ENCODE measurements at regions not wholly inside any gene's neighbourhood (a gene's known extent, or its start where the extent isn't known, plus 50 kb on each side); places are given as distances from the start of the nearest gene placed in this dataset.

GRCh38 chr4:148589182-148589581, 147.0 kb upstream of the NR3C2 start:
- no peak overlapping the region for H3K4me3 ChIP-seq
- in situ Hi-C loops (cut with MboI) = no loop called here
- no peaks in the 10 kb centered on the region for H3K79me2 ChIP-seq (ENCODE audit: control insufficient read depth, insufficient read depth, low read length)
- no peak for DNase-seq (ENCODE audit: low read depth, low spot score)
- H3K9me3 ChIP-seq (replicated peaks; ENCODE audit: control insufficient read depth, insufficient read depth, low read length) = no peaks in the 10 kb centered on the region
- H3K4me2 ChIP-seq (ENCODE audit: control insufficient read depth, insufficient read depth) = no peak overlapping the region
- ChIA-PET POLR2A (no interaction called here), SMC1A (ENCODE audit: uncharacterized antibody, unreplicated experiment) (no interaction called here), RAD21 (ENCODE audit: unreplicated experiment) (no interaction called here), CTCF (no interaction called here)
- H3K9ac ChIP-seq (ENCODE audit: control insufficient read depth, insufficient read depth, low read length) = no peak overlapping the region
- no peaks in the 10 kb centered on the region for H3K4me1 ChIP-seq (ENCODE audit: control insufficient read depth, insufficient read depth, low read length)
- H3K27me3 ChIP-seq (replicated peaks in 1 of 2; ENCODE audit: control insufficient read depth in 2 of 2, insufficient read depth in 2 of 2, low read length in 1 of 2) = no peaks in the 10 kb centered on the region
- no TSS peak for BruUV-seq (replicated peaks)
- no peaks in the 10 kb centered on the region for H3K36me3 ChIP-seq (ENCODE audit: control insufficient read depth in 2 of 2, insufficient read depth in 2 of 2, low read length in 1 of 2)
- ATAC-seq = no peak
- H3K27ac ChIP-seq (ENCODE audit: control insufficient read depth, insufficient read depth) = no peak overlapping the region
- TF ChIP-seq JUNB (IDR thresholded peaks at IDR 0.05) (no peak), GATAD2B (conservative IDR thresholded peaks at IDR 0.05; ENCODE audit: low read depth) (no peak), HDGF (IDR thresholded peaks at IDR 0.05) (no peak), IRF4 (IDR thresholded peaks at IDR 0.05; ENCODE audit: low read depth, low read length) (no peak), PKNOX1 (IDR thresholded peaks at IDR 0.05) (no peak), FOXM1 (IDR thresholded peaks at IDR 0.05; ENCODE audit: low read depth, low read length) (no peak), PRDM15 (CRISPR knock-in tag; IDR thresholded peaks at IDR 0.05) (no peak), SMC3 (IDR thresholded peaks at IDR 0.05; ENCODE audit: borderline replicate concordance, low read length) (no peak)
- WGBS (ENCODE audit: insufficient coverage, insufficient replicate concordance, low lambda C conversion rate, missing lambda C conversion rate) = 10% methylated on average over 4 of the region's 4 CpGs
- H2AFZ ChIP-seq (ENCODE audit: control insufficient read depth, low read depth, low read length) = no peak overlapping the region
- intact Hi-C loops (cut with micrococcal nuclease; ENCODE audit: unreplicated experiment) = no loop called here
- H4K20me1 ChIP-seq (ENCODE audit: control insufficient read depth, insufficient read depth) = no peaks in the 10 kb centered on the region
- no peak for FAIRE-seq

Measured in GM12878 (cell line).